GM21825 (cell line): ENCODE measurements at regions not wholly inside any gene's neighbourhood (a gene's known extent, or its start where the extent isn't known, plus 50 kb on each side); places are given as distances from the start of the nearest gene placed in this dataset.

Experiments used
- ATAC-seq: cut with Tn5 transposase; IDR thresholded peaks from one replicate; pipeline ENCODE4 v1.9.1; 2021; ENCODE audit warnings: mild to moderate bottlenecking, moderate library complexity; ENCODE audit not compliant: unreplicated experiment

DNA sequence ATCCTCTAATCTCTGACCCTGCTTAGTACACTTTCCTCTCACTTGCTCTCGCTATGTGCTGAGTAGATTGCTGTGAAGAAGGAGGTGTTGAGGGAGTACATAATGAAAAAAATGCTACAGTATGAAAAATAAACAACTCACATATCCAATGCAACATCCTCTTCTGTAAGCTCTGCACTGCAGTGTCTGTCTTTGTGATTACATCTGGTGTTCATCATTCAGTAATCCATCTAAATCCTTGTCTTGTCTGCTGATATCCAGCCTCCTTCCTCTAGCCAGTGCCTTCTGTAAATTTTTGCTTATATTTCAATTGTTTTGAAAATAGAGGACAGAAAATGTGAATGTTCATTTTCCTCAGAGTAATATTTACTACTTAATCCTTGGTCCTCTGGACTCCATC lies 57.4 kb upstream of the CDH12 start:
- ATAC-seq, result no peak

DNA sequence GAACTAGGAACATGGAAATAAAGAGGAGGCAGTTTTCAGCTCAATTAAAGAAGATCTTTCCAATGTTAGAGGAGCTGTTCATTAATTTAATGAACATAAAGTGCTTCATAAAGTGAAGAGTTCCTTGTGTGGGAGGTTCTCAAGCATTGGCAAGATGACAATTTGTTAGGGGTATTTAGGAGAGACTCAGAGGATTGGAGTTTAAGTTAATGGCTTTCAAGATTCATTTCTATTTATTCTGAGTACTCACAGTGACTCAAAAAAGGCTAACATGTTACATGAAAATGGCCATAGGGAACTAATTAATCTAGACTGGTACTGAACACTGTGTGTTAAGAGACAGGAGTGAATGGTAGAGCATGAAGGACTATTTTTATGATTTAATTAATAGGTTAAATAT lies 55.4 kb upstream of the CDH12 start:
- no peak for ATAC-seq

DNA sequence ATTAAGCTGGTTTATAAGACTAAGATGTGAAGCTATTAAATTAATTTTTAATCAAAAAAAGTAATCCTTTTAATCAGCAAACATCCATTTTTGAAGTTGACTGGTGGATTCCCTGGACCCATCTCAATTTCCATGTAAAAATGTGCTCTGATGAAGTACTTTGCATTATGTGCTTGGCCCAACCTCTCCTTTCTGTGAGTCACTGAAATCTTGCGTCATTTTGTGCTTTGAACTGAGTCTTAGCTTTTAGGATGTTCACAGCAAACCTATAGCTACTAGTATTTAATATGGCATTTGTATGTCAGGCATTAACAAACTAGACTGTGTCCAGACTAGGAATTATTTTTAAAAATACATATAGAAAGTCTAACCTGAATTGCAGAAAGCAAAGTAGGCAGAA lies 55.0 kb upstream of the CDH12 start:
- no peak for ATAC-seq
